ENCODE measurements at regions not wholly inside any gene's neighbourhood (a gene's known extent, or its start where the extent isn't known, plus 50 kb on each side); places are given as distances from the start of the nearest gene placed in this dataset.

DNA sequence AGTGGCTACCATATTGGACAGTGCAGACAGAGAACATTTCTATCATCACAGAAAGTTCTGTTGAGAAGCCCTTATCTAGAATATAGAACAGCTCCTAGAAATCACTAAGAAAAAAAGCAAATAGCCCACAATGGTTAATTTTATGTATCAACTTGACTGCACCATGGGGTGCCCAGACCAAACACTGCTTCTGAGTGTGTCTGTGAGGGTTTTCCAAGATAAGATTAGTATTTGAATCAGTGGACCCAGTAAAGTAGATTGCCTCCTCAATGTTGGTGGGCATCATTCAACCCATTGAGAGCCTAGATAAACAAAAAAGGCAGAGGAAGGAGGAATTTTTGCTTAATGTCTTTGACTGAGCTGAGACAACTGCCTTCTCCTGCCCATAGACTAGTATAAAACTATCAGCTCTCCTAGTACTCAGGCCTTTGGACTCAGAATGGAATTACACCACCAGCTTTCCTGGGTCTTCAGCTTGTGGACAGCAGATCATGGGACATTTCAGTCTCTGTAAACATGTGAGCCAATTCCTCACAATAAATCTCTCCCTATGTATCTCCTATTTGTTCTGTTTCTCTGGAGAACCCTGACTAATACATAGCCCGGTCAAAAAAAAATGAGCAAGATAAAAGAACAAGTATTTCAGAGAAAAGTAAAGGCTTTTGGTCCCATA is 55.9 kb upstream of the OXTR start:
- no peak for DNase-seq

DNA sequence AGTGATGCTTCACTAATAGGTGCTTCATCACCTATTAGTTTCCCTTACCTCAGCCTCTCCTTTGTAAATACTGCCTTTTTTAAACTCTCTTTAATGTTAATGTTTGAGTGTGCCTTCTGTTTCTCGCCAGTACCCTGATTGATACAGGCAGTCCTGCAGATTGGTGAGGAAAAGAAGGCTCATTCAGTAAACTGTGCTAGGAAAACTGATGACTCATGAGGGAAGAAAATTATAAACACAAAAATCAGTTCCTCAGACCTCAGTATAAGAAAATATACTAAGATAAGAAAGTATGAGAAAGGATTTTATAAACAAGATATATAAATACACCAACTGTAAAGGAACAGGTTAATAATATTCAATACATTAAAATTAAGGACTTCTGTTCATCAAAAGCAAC is 54.8 kb upstream of the OXTR start:
- no peak for DNase-seq

DNA sequence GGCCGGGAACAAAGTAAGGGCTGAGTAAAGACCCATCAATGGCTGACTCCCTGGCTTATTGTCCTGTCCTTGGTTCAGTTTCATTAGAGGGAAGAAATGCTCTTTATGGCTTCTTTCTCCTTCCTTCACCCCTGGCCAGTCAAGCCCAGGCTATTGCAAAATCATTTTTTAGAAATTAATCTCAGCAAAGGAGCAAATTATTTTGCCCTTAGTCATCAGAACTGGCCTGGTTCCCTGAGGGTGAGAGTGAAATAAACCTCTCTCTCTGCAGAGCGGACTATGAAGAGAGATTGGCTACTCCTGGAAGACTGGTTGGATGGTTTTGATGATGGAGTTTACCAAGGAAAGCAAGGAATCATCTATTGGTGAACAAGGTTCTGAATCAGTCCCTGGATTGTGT is 52.7 kb upstream of the OXTR start:
- peak; percentile 64 for DNase-seq

Measured in fibroblast of skin of back (primary cell).